ENCODE measurements at regions not wholly inside any gene's neighbourhood (a gene's known extent, or its start where the extent isn't known, plus 50 kb on each side); places are given as distances from the start of the nearest gene placed in this dataset.

DNA sequence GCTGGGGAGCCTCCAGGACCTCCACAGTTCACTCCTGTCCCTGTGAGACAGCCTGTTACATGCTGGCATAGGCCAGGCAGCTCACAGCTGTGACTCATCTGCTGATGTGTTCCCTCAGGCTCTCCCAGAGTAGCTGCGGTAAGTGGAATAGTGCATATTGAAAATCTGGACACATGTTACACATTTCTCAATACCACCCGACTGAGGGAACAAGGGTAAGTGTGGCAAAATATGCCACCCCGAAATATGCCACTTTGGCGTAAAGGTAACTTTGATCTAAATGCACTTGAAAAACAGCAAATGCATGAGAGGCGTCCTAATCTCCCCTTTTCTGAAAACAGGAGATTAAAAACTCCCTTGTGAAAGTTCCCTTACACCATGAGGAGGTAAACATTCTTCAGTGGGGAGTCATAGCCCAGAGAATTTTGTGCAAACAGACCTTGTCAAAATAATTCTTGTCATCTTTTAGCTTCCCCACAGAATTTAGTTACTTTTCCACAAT lies 557.9 kb downstream of the CCDC85A start:
- Histone ChIP-seq H3K27ac (ENCODE audit: low read depth, low read length) (no peak overlapping the region), H3K9ac (ENCODE audit: low read depth in 1 of 3, low read length in 3 of 3) (no peak overlapping the region), H3K27me3 (ENCODE audit: control insufficient read depth in 3 of 3, insufficient read depth in 3 of 3, low read length in 3 of 3) (no peaks in the 10 kb centered on the region), H3K9me3 (ENCODE audit: control insufficient read depth in 3 of 3, low read length in 3 of 3) (no peaks in the 10 kb centered on the region), H3K4me3 (ENCODE audit: low read length in 3 of 3) (no peak overlapping the region), H3K4me1 (ENCODE audit: control insufficient read depth in 3 of 3, insufficient read depth in 3 of 3, low read length in 3 of 3) (no peaks in the 10 kb centered on the region), H3K36me3 (ENCODE audit: control insufficient read depth in 3 of 3, insufficient read depth in 3 of 3, low read length in 3 of 3) (no peaks in the 10 kb centered on the region)

DNA sequence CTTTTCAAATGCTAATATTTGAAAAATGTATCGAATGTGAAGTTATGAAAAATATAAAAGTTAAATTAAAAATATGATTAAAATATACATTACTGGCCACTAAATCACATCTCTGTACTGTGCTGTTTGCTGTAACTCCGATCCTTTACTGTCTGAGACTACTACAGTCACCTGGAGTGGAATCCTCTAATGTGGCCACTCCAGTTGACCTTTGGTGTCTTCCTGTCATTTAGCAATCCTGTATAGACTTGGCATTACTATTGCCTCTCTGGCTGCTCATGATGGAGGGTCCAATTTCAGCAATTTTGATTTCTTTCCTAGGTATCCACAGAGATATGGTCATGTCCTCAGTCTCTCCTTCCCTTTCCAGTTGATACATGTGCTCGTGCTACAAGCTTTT lies 560.0 kb downstream of the CCDC85A start:
- H3K9ac ChIP-seq (ENCODE audit: low read depth in 1 of 3, low read length in 3 of 3): no peak overlapping the region
- H3K36me3 ChIP-seq (ENCODE audit: control insufficient read depth in 3 of 3, insufficient read depth in 3 of 3, low read length in 3 of 3): no peaks in the 10 kb centered on the region
- no peak overlapping the region for H3K27ac ChIP-seq (ENCODE audit: low read depth, low read length)
- no peaks in the 10 kb centered on the region for H3K4me1 ChIP-seq (ENCODE audit: control insufficient read depth in 3 of 3, insufficient read depth in 3 of 3, low read length in 3 of 3)
- no peaks in the 10 kb centered on the region for H3K27me3 ChIP-seq (ENCODE audit: control insufficient read depth in 3 of 3, insufficient read depth in 3 of 3, low read length in 3 of 3)
- no peak overlapping the region for H3K4me3 ChIP-seq (ENCODE audit: low read length in 3 of 3)
- no peaks in the 10 kb centered on the region for H3K9me3 ChIP-seq (ENCODE audit: control insufficient read depth in 3 of 3, low read length in 3 of 3)

DNA sequence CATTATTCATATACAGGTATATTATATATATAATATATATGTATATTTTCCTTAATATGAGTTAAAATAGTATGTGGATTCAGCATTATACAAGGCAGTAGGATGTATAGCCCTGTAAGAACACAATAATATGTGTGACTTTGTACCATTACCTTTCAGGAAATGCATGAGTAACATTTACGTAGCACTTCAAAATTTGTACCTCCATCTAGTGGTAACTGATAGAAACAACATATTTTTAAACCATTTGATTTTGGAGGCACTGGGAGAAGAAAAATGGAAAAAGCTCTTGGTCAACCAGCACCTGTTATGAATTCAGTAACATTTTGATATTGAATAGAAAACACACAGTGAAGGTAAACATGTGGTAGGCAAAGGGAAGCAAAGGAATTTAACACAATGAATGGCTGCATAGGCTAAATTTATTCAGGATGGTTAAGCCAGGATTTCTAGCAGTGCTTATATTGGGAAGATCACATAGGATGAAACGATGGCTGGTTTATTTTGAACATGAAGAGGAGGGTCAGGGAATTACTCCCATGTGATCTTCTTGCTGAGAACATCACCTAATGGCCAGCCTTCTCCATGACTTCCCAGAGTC lies 565.5 kb downstream of the CCDC85A start:
- Histone ChIP-seq H3K9ac (ENCODE audit: low read depth in 1 of 3, low read length in 3 of 3) (no peak overlapping the region), H3K4me3 (ENCODE audit: low read length in 3 of 3) (no peak overlapping the region), H3K27ac (ENCODE audit: low read depth, low read length) (no peak overlapping the region), H3K36me3 (ENCODE audit: control insufficient read depth in 3 of 3, insufficient read depth in 3 of 3, low read length in 3 of 3) (no peaks in the 10 kb centered on the region), H3K4me1 (ENCODE audit: control insufficient read depth in 3 of 3, insufficient read depth in 3 of 3, low read length in 3 of 3) (no peaks in the 10 kb centered on the region), H3K27me3 (ENCODE audit: control insufficient read depth in 3 of 3, insufficient read depth in 3 of 3, low read length in 3 of 3) (no peaks in the 10 kb centered on the region), H3K9me3 (ENCODE audit: control insufficient read depth in 3 of 3, low read length in 3 of 3) (no peaks in the 10 kb centered on the region)

DNA sequence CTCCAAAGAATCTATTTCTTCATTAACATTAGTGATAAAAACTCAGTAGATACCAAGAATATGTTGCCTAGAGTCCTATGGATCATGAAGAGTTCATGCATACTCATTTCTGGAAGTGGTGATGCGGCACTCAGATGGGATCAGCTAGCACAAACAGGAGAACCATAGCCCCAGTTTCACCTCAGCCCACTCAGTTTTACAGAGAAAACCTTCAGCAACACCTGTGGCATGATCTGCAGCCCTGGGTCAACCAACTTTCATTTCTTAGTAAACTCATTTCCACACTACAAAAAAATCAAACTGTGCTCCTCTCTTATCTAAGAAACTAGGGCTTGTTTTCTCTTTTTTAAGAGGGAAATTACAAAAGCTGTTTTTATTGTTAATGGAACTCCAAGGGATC lies 569.4 kb downstream of the CCDC85A start:
- Histone ChIP-seq H3K27ac (ENCODE audit: low read depth, low read length) (no peak overlapping the region), H3K9ac (ENCODE audit: low read depth in 1 of 3, low read length in 3 of 3) (no peak overlapping the region), H3K4me1 (ENCODE audit: control insufficient read depth in 3 of 3, insufficient read depth in 3 of 3, low read length in 3 of 3) (no peaks in the 10 kb centered on the region), H3K36me3 (ENCODE audit: control insufficient read depth in 3 of 3, insufficient read depth in 3 of 3, low read length in 3 of 3) (no peaks in the 10 kb centered on the region), H3K4me3 (ENCODE audit: low read length in 3 of 3) (no peak overlapping the region), H3K27me3 (ENCODE audit: control insufficient read depth in 3 of 3, insufficient read depth in 3 of 3, low read length in 3 of 3) (no peaks in the 10 kb centered on the region), H3K9me3 (ENCODE audit: control insufficient read depth in 3 of 3, low read length in 3 of 3) (no peaks in the 10 kb centered on the region)

DNA sequence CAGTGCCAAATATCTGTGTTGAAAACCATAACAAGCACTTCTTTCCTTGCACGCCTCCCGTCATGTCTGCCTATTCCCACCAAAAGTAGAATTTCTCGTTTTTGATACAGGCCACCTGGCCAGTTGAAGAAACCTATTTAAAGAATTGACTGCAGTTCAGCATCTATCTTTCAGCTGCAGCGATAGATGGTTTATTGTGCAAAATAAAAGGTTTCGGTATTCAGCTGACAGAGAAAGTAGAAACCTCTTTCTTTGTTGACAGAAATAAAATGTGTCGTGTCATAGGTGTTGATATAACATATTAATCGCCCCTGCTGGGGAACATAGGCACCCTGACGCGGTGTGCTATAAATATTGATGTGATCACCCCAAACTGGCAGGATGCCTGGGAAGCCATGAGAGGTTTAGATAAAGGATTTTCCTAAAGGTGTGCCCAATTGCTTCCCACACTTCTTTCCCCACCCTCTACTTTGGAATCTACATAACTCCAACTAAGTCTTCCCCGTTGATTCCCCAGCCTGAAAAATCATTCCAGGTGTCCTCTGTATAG lies 570.4 kb downstream of the CCDC85A start:
- no peaks in the 10 kb centered on the region for H3K27me3 ChIP-seq (ENCODE audit: control insufficient read depth in 3 of 3, insufficient read depth in 3 of 3, low read length in 3 of 3)
- no peak overlapping the region for H3K9ac ChIP-seq (ENCODE audit: low read depth in 1 of 3, low read length in 3 of 3)
- no peak overlapping the region for H3K27ac ChIP-seq (ENCODE audit: low read depth, low read length)
- no peaks in the 10 kb centered on the region for H3K9me3 ChIP-seq (ENCODE audit: control insufficient read depth in 3 of 3, low read length in 3 of 3)
- no peaks in the 10 kb centered on the region for H3K36me3 ChIP-seq (ENCODE audit: control insufficient read depth in 3 of 3, insufficient read depth in 3 of 3, low read length in 3 of 3)
- H3K4me3 ChIP-seq (ENCODE audit: low read length in 3 of 3): no peak overlapping the region
- no peaks in the 10 kb centered on the region for H3K4me1 ChIP-seq (ENCODE audit: control insufficient read depth in 3 of 3, insufficient read depth in 3 of 3, low read length in 3 of 3)

DNA sequence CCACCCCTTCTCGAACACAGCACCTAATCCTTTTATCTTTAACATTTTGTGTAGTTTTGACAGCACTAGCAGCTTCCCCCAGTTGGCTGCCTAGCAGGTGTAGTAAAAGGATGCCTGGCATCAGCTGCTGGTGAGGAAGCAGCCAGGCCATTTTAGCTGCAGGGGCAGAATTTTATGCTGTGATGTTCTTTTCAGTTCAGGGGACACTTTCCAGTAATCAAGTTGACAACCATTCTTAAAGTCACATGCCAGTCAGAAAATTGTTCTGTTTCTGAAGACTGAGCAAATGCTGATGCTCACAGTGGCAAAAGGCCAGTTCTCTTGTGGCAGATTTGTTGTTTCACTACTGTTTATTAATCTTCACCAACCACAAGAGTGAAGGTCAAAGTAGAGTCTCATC lies 570.8 kb downstream of the CCDC85A start:
- H3K27me3 ChIP-seq (ENCODE audit: control insufficient read depth in 3 of 3, insufficient read depth in 3 of 3, low read length in 3 of 3): no peaks in the 10 kb centered on the region
- no peak overlapping the region for H3K4me3 ChIP-seq (ENCODE audit: low read length in 3 of 3)
- no peak overlapping the region for H3K27ac ChIP-seq (ENCODE audit: low read depth, low read length)
- no peaks in the 10 kb centered on the region for H3K36me3 ChIP-seq (ENCODE audit: control insufficient read depth in 3 of 3, insufficient read depth in 3 of 3, low read length in 3 of 3)
- no peaks in the 10 kb centered on the region for H3K9me3 ChIP-seq (ENCODE audit: control insufficient read depth in 3 of 3, low read length in 3 of 3)
- no peaks in the 10 kb centered on the region for H3K4me1 ChIP-seq (ENCODE audit: control insufficient read depth in 3 of 3, insufficient read depth in 3 of 3, low read length in 3 of 3)
- H3K9ac ChIP-seq (ENCODE audit: low read depth in 1 of 3, low read length in 3 of 3): no peak overlapping the region

DNA sequence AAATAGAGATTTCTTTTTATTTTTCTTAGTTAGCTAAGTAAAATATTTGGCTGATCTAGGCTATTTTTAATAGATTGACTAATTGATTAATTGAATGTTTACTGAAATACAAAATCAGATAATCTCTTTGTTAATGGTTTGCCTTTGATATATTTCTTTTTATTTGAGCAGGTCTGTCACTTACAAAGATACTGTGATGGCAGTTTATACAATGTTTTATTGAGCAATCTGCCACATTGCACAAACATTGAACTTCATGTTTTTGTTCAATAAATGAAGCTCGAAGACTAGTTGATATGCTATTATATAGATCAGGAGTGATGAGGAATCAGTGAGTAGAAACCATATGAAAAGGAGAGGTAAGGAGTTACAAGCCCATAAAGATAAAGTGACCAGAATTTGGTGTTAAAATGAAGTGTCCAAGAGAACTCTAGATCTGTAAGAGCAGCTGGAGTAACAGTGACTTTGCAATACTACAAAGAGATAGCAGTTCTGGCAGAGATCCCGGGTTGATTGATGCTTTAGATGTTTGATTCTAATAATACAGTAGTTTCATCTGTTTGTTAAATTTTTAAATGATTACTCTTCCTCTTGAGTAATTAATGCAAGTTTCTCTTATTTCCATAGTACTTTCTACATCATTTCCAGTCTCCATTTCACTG lies 574.2 kb downstream of the CCDC85A start:
- Histone ChIP-seq H3K36me3 (ENCODE audit: control insufficient read depth in 3 of 3, insufficient read depth in 3 of 3, low read length in 3 of 3) (no peaks in the 10 kb centered on the region), H3K27me3 (ENCODE audit: control insufficient read depth in 3 of 3, insufficient read depth in 3 of 3, low read length in 3 of 3) (no peaks in the 10 kb centered on the region), H3K27ac (ENCODE audit: low read depth, low read length) (no peak overlapping the region), H3K4me3 (ENCODE audit: low read length in 3 of 3) (no peak overlapping the region), H3K9ac (ENCODE audit: low read depth in 1 of 3, low read length in 3 of 3) (no peak overlapping the region), H3K4me1 (ENCODE audit: control insufficient read depth in 3 of 3, insufficient read depth in 3 of 3, low read length in 3 of 3) (no peaks in the 10 kb centered on the region), H3K9me3 (ENCODE audit: control insufficient read depth in 3 of 3, low read length in 3 of 3) (no peaks in the 10 kb centered on the region)

DNA sequence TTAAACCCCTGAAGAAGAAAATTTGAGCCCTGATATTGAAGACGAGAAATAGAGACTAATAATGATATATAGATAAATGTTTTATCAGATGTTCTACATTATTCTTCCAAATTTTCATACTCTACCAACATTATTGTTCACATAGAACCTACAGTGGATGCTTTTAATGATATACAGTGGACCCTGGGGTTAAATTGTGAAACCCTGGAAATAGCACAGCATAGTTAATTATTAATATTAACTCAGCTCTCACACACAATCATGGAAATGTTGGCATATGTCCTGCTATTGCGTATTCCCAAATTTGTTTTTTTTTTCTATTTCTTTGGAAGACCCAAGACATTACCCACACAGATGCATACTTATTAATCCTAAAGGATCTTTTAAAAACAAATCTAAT lies 579.9 kb downstream of the CCDC85A start:
- Histone ChIP-seq H3K27ac (ENCODE audit: low read depth, low read length) (no peak overlapping the region), H3K4me1 (ENCODE audit: control insufficient read depth in 3 of 3, insufficient read depth in 3 of 3, low read length in 3 of 3) (no peaks in the 10 kb centered on the region), H3K27me3 (ENCODE audit: control insufficient read depth in 3 of 3, insufficient read depth in 3 of 3, low read length in 3 of 3) (no peaks in the 10 kb centered on the region), H3K9ac (ENCODE audit: low read depth in 1 of 3, low read length in 3 of 3) (no peak overlapping the region), H3K9me3 (ENCODE audit: control insufficient read depth in 3 of 3, low read length in 3 of 3) (no peaks in the 10 kb centered on the region), H3K36me3 (ENCODE audit: control insufficient read depth in 3 of 3, insufficient read depth in 3 of 3, low read length in 3 of 3) (no peaks in the 10 kb centered on the region), H3K4me3 (ENCODE audit: low read length in 3 of 3) (no peak overlapping the region)

DNA sequence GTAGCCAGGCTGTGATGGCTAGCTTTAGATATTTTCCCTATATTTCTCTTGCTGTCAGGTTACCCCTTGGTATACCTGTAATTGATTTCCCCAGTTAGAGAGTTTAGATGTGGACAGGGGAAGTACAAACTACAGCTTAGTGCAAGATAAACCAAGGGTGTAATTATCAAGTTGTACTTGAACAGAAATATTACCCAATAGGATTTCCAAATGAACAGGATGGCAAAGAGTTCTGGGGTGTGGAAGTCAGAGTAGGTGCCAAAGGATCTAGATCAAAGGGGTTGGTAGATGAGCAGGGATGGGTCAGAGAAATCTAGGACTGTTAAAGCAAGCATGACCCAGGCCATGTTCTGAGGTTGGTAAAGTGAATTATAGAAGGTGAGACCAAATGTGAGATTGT lies 585.2 kb downstream of the CCDC85A start:
- Histone ChIP-seq H3K36me3 (ENCODE audit: control insufficient read depth in 3 of 3, insufficient read depth in 3 of 3, low read length in 3 of 3) (no peaks in the 10 kb centered on the region), H3K4me3 (ENCODE audit: low read length in 3 of 3) (no peak overlapping the region), H3K27ac (ENCODE audit: low read depth, low read length) (no peak overlapping the region), H3K27me3 (ENCODE audit: control insufficient read depth in 3 of 3, insufficient read depth in 3 of 3, low read length in 3 of 3) (no peaks in the 10 kb centered on the region), H3K9ac (ENCODE audit: low read depth in 1 of 3, low read length in 3 of 3) (no peak overlapping the region), H3K9me3 (ENCODE audit: control insufficient read depth in 3 of 3, low read length in 3 of 3) (no peaks in the 10 kb centered on the region), H3K4me1 (ENCODE audit: control insufficient read depth in 3 of 3, insufficient read depth in 3 of 3, low read length in 3 of 3) (no peaks in the 10 kb centered on the region)

DNA sequence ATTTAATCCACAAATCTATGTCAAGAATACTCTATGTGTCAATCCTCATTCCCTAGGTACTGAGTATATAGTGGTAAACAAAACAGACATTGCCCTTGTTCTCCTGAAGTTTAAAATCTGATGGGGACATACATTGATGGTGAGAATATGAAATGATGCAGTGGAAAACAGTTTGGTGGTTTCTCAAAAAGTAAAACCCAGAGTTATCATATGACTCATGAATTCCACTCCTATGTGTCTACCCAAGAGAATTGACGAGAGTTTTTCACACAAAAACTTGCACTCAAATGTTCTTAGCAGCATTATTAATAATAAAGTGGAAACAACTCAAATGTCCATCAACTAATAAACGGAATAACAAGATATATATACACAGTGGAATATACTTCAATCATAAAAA lies 586.7 kb downstream of the CCDC85A start:
- Histone ChIP-seq H3K4me3 (ENCODE audit: low read length in 3 of 3) (no peak overlapping the region), H3K9ac (ENCODE audit: low read depth in 1 of 3, low read length in 3 of 3) (no peak overlapping the region), H3K27ac (ENCODE audit: low read depth, low read length) (no peak overlapping the region), H3K9me3 (ENCODE audit: control insufficient read depth in 3 of 3, low read length in 3 of 3) (no peaks in the 10 kb centered on the region), H3K27me3 (ENCODE audit: control insufficient read depth in 3 of 3, insufficient read depth in 3 of 3, low read length in 3 of 3) (no peaks in the 10 kb centered on the region), H3K36me3 (ENCODE audit: control insufficient read depth in 3 of 3, insufficient read depth in 3 of 3, low read length in 3 of 3) (no peaks in the 10 kb centered on the region), H3K4me1 (ENCODE audit: control insufficient read depth in 3 of 3, insufficient read depth in 3 of 3, low read length in 3 of 3) (no peaks in the 10 kb centered on the region)
